HL-60/S4 (cell line): ENCODE measurements at regions not wholly inside any gene's neighbourhood (a gene's known extent, or its start where the extent isn't known, plus 50 kb on each side); places are given as distances from the start of the nearest gene placed in this dataset.
"Not testable (repeated sequence)": the region's sequence is repeated elsewhere in the genome, so short reads cannot be mapped to it uniquely, and the experiment has no call there.

Source experiments
- in situ Hi-C: fragments of 300-500 bp; cut with MboI; formaldehyde crosslinking; loops from 2 replicates; pipeline ENCODE4 v1.14.3; 2022; ENCODE audit warnings: low sequenced_read_pairs

DNA sequence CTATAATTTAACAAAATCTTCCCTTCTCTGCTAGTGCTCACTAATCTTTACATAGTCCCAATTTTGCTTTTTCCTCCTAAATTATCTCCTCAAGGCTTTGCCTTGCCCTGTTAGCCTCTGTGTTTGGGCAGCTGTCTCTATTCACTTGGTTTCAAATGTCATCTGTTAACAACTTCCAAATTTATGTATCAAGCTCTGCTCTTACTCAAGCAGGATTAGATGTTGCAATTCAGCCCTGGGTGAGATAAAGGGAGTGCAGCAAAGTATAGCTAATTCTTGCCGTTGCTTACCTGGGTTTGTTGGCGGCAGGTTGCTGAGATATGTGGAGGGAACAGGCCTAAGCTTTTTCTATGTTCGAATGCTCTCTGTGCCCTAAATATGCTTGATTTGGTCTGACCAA lies 483.8 kb downstream of the DMAC1 start:
- in situ Hi-C loops: no loop called here

DNA sequence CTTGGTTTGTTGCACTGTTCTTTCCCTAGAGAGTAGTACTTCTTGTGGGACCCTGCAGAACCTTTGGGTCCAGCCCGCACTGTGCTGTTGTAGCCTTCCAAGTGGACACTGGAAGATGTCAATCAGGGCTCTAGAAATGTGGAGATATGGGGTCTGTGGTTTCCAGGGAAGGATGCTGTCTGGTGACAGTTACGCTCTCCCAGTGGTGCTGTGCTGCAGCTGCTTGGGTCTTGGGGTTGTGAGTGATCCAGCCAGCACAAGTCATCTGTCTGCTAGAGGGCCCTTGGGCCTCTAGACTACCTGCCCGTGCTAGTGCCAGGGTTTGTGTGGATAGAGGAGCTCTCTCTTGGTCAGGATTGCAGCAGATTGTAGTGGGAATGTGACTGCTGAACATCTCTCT lies 484.5 kb downstream of the DMAC1 start:
- in situ Hi-C loops: no loop called here

DNA sequence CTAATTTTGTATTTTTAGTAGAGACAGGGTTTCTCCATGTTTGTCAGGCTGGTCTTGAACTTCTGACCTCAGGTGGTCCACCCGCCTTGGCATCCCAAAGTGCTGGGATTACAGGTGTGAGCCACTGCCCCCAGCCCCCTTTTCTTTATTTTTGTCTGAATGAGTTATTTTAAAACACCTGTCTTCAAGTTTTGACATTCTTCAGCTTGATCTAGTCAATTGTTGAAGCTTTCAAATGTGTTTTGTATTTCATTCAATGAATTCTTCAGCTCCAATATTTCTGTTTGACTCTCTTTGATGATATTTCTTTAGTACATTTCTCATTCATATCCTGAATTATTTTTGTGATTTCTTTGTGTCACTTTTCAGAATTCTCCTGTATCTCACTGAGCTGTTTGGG lies 486.2 kb downstream of the DMAC1 start:
- in situ Hi-C loops: no loop called here

DNA sequence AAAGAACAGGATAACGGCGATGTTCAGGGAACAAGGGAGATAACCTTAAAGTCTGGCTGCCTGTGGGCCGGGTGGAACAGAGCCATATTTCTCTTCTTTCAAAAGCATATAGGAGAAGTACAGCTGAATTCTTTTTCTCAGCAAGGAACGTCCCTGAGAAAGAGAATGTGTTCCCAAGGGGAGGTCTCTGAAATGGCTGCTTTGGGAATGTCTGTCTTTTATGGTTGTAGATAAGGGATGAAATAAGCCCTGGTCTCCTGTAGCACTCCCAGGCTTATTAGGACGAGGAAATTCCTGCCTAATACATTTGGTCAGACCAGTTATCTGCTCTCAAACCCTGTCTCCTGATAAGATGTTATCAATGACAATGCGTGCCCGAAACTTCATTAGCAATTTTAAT lies 490.5 kb downstream of the DMAC1 start:
- in situ Hi-C loops: not testable (repeated sequence)

DNA sequence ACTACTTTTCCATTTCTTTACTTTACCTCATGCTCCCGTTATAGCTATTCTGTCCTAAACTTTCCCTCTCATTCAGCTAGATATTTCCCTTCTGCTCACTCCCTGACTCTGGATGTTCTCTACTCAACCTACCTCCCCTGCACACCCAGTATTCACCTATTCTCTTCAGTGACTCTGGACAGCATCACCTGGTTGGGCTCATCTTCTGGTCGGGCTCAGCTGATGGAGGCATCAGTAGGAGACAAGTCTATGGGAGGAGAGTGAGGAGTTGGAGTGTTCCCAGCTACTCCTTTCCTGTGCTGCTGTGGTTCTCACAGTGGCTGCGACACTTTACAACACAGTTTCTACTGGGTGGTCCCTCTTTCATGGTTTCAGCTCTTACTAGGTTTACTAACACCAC lies 493.9 kb downstream of the DMAC1 start:
- in situ Hi-C loops: no loop called here

DNA sequence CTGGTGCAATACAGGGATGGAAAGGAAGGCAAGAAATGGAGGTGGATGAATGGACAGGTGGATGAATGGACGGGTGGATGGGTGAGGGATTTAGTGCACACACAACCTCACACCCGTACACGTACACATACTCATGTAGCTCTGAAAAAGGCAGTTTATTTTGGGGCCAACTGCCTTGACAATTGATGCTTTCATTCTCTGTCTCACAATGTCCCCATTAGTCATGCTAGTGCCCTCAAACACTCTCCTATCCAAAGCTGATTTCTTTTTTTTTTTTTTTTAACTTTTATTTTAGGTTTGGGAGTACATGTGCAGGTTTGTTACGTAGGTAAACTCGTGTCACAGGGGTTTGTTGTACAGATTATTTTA lies 495.0 kb downstream of the DMAC1 start:
- in situ Hi-C loops: no loop called here

DNA sequence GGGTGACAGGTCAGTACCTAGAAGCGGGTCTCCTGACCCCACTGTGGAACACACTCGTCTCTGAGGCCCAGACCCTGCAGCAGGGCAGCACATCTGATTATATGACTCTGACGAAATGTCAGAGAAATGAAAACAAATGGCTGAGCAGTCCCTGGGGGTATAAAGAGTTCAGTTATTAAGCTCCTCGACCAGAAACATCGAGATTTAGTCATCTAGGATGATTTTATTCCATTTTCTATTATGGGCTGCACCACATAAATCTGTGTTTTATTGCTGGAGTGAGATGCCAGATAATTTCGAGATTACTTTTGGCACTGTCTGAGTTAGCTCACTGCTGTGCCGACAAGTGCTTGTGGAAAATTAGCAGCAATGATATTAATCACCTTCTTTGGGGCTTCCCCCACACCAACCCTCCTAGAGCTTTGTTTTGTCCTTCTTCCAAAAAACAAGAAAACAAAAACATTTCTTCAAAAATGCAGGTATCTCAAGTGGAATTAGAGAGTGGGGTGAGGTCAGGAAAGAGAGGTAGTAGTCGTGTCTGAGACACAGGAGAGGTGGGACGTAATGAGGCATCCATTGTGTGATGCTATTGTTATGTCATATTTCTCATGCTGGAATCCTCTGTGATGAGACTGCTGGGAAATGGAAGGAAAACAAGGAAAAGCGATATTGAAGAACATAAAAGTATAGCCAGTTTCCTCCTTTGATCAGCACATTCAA lies 495.5 kb downstream of the DMAC1 start:
- in situ Hi-C loops: no loop called here

DNA sequence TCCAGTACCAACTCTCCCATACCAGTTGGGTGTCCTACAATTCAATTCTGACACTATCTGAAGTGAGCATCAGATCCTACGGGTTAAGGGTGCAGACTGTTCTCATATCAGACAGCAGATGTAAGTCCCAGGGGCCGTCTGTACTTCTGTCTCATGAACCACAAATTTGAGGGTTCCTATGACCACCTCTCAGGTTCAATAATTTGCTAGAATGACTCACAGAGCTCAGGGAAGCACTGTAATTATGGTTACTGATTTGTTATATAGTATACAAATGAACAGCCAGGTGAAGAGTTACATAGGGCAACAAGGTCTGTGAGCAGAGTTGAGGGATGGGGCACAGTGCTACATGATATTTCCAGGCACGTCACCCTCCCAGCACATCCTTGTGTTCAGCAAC lies 499.1 kb downstream of the DMAC1 start:
- in situ Hi-C loops: no loop called here

DNA sequence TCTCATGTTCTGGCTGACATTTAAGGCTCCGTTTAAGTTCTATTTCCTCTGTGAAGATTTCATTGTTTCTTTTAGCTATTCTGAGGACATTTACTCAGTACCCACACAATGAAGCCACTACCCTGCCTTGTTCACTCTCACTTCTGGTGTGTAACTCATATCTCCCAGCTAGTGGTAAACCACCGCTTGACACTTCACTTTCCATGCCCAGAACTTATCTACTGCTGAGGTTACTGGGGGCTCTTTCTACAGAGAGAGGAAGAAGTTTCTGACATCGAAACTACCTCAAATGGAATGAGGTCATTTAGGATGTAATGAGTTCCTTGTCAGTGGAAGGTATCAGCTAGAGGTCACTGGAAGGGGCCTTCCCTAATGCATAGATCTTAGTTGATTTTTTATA lies 501.5 kb downstream of the DMAC1 start:
- in situ Hi-C loops: no loop called here

DNA sequence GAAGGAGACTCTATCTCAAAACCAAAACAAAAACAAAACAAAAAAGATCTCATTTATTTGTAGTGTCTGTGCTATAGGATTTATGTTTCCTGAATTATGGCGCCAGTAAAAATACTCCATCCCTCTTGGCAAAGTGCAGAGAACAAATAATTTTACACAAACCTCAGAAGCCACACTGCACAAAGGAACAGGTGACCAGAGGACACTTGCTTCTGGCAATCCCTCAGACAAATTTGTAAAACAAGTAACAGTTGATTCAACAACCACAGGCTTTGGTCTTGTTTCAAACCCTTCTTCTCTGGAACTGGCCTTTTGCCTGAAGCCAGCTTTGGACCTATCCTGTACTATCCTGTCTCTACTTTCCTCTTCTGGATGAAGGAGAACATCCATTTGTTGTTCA lies 502.1 kb downstream of the DMAC1 start:
- in situ Hi-C loops: no loop called here

DNA sequence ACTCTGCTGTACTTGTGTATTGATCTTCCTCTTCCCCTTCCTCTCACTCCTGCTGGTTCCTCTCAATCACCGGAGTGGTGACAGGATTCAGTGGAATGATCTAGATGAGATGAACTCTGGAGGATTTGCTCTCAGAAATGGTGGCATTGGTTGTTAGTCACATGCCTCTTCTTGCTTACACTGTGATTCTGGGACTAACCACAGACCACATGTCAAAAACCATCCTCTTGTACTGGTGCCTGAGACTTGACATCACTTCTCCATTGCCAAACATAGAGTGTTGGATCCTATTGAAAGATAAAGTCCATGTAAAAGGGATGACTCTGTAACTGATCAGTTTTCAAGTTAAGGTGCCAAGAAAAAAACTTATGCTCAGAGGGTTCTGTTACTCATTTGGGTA lies 506.5 kb downstream of the DMAC1 start:
- in situ Hi-C loops: no loop called here

DNA sequence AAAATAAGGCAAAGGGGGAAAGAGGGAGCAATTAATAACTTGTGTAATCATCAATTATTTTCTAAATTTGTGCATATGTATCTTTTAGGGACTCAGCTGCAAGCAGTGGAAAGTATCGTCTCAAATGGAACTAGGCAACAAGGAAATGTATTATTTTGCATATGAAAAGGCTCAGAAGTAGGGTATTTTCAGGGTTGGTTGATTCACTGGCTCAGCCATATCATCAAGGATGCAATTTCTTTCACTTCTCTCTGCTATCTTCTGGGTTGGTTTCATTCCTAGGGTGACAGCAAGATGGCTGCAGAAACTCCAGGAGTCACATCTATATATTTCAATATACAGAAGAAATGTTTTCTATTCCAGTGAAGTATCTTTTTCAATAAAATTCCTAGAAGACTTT lies 509.8 kb downstream of the DMAC1 start:
- in situ Hi-C loops: no loop called here

DNA sequence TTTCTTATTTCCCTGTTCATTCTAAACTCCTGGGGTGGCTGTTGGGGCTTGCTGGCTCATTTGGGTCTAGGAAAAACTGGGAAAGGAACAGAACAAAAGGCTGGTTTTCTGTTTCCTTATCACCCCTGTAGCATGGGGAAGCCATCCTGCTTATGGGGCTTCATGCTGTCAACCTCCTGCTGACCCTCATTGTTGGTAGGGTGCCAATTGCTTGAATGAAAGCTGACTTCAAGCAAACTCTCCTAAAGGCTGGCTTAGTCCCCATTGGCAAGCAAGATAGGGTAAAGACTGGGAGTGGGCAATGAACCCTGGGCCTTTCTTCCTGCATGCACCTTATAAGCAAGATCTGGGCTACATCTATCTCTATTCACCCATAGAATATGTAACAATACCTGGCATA lies 511.6 kb downstream of the DMAC1 start:
- in situ Hi-C loops: no loop called here

DNA sequence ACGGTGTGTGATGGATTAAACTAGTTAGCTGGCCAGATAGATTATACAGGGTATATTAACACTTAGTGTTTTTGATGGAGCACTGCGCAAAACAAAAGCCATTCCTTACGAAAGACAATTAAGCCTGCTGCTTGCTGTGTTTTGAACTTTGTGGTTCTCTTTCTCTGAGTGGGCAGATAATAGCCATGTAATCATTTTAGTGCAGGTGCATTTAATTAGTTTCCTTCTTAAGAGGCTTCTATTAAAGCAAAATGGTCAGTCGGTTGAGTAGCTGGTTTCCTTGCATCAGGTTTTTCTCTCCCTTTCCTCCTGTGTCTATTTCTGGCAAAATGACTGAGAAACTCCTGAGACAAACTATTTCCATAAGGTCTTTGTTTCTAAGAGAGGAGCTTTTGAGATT lies 512.5 kb downstream of the DMAC1 start:
- in situ Hi-C loops: no loop called here

DNA sequence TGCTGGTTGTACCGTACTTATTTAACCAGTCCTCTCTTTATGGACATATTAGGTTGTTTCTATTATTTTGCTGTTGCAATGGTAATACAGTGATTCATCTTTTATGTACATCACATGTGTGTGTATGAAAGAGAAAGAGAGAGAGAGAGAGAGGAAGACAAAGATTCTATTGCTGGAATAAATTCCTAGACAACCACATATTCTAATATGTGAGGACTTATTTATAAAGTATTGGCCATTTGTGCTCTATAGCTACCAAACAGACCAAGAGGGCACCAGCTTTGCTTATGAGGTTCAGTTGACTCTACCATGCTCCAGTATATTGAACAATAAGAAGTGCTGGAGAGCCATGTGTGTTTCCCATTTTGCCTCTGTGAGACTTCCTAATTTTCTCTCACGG lies 513.5 kb downstream of the DMAC1 start:
- in situ Hi-C loops: no loop called here

DNA sequence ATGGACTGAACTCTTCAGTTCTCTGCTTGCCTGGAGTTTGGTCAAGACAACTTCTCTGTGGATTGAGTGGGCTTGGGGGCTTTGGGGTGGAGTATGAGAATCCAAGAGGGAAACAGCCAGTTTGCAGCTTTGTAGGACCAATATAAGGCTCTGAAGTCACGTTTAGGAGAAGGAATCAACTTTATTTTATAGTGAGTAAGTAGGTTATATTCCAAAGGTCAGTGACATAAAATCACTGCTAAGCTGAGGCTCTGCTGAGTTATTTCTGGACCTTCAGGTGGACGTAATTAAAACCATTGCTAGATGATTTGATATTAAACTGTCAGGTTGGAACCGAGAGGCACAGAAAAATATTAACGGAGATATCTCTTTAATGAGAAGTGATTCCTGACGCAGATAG lies 514.4 kb downstream of the DMAC1 start:
- in situ Hi-C loops: no loop called here

DNA sequence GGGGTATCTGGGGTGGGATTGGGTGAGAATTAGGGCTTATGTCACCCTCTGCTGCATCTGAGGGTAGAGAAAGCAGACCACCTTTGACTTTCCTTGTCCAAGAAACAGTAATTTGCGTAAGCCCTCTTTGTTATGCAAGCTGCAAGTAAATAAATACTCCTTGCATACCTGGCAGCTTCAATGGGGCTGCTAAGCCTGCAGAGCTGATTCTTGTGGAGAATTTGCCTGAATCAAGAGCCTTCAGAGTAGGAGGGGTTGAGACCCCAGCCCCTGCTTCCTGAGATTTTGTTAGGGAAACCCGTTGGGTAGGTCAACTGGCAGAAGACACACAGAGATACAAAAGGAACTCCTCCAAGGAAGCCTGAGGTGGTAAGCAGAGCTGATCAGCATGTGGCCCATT lies 515.1 kb downstream of the DMAC1 start:
- in situ Hi-C loops: no loop called here

DNA sequence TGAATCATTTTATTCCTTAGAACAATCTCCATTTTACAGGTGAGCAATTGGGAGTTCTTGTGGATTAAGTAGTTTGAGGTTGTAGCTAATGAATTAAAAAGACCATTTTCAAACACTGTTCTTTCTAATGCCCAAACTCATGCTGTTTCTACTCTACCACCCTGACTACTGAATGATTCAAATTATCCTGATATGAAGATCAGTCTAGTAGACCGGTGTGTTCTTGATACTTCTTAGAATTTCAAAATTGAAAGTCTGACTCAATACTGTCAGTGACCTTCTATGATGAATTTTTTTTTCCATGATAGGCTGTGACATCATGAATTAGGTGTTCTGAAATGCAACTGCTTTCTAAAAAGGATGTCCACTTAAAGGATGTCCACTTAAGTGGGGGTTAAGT lies 515.5 kb downstream of the DMAC1 start:
- in situ Hi-C loops: no loop called here

DNA sequence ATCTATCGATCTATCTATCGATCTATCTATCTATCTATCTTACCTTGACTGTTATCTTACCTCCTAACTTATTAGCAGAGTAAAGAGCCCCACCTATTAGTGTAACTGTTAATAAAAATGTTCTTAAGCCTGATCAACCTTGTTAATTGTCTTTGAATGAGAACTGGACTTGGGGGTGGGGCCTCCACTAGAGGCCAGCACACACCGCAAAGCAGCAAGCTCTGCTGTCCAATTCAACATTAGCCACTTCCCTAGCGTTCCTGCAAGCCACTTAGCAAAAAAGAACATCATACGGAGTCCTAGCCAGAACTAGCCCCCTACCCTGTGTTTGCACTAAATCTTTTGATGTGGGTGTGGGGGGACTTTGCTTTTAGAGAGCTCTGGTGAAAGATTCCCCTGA lies 515.8 kb downstream of the KDM4C start:
- in situ Hi-C loops: no loop called here

DNA sequence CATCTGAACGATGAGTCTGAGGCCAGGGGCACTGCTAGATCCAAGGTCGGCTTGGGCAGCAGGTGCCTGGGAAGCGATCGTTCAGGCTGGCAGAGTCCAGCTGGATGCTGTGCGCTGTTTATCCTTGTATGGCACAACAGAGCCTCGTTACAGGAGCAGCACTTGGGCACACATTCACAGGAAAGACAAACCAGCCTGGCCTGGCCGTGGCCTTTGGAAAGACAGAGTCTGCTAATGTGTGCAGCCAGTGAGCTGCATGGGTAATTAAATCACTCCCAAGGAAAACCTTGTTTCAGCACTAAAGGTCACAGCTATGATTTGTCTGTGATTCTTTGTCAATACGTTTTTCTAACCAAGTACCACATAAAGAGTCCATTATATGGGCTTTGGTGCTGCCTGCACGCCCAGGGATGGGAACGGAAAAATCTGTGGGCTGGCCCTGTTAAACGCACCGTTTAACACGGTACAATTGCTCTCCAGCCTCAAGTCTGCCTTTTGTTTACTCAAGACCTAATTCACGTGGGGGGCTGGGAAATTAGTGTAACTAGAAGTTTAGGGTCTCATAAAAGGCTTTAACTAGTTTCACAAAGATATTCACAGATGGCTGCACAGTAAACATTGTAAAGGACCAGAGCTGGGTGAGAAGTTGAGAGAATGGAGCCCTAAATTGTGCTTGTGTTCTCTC lies 509.3 kb downstream of the KDM4C start:
- in situ Hi-C loops: no loop called here

DNA sequence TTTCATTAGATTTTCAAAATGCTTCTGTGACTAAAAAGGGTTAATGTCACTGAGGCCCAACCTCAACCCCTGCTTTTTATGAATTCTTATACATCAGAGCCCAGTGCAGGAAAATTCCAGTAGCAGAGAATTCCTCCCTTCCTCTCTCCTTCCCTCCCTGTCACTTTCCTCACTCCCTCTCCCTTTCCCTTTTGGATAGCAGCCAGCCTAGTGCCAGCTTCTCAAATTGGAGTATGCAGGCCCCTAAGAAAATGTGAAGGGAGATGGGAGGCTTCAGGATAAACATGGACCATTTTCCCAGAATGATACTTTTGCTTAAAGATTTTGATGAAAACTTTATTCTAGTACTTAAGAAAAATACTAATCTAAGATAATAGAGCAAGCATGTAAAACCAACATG lies 507.4 kb downstream of the KDM4C start:
- in situ Hi-C loops: no loop called here

DNA sequence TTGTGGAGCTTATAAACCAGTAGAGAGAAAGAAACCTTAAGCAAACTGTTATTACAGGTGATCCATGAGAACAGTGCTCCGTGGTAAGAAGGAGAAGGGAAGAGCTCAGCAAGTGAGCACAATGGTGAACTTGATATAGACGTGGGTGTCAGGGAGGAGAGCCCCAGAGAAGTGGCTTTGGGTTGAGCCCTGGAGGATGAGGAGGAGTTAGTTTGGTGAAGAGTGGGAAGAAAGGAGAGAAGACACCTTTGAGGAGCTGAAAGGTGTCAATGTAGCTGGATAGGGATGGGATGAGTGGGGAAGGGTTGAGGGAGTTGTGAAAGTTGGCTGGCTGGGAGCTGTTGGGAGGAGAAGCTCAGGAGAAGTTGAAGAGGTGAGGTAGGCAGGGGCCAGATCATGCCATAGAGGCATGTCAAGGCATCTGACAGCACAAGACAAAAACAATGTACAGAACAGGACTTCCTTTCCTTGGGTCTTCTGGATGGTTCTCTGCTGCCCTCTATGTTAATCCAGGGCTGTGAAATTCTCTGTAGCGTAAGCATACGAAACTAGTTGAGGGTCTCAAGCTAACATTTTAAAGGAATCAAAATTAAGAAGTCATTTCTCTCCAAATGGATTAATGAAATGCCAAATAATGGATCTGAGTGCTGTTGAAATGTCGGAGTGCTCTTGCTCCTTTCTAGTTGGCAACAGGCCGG lies 501.9 kb downstream of the KDM4C start:
- in situ Hi-C loops: no loop called here
